Ovary (tissue), 7 donors: ENCODE measurements at regions not wholly inside any gene's neighbourhood (a gene's known extent, or its start where the extent isn't known, plus 50 kb on each side); places are given as distances from the start of the nearest gene placed in this dataset.

Experiments
- DNase-seq, 5 donors: peaks; one replicate each; pipeline ENCODE4 v3.0.0-alpha.2; 2019 to 2020
- H3K27ac ChIP-seq, 2 donors: fragments of 200-600 bp; one replicate each; pipeline versions ENCODE4 v1.5.1 to v1.8.0; 2019 to 2022
- H3K27me3 ChIP-seq: fragments of 200-600 bp; one replicate; pipeline ENCODE4 v1.8.0; 2022
- H3K36me3 ChIP-seq: fragments of 200-600 bp; sonication (generic); one replicate; pipeline ENCODE4 v1.5.1; 2019
- H3K4me1 ChIP-seq: one replicate; pipeline ENCODE4 v1.8.1; 2013; ENCODE audit warnings: mild to moderate bottlenecking, moderate library complexity; ENCODE audit not compliant: insufficient read depth
- H3K4me3 ChIP-seq: fragments of 200-600 bp; sonication (generic); one replicate; pipeline ENCODE4 v1.5.1; 2017
- H3K9me3 ChIP-seq, 2 donors: fragments of 200-600 bp in 1 of 2; sonication (generic) in 1 of 2; one replicate each; pipeline versions ENCODE4 v1.5.1 to v1.8.1; 2013 to 2019; ENCODE audit warnings: mild to moderate bottlenecking in 1 of 2, moderate library complexity in 1 of 2
- CTCF ChIP-seq, 3 donors: fragments of 450-650 bp in 2 of 3; fragments of 200-600 bp in 1 of 3; IDR thresholded peaks; one replicate each; pipeline versions ENCODE4 v1.5.1 to v1.8.0; 2016 to 2022; ENCODE audit warnings: antibody characterized with exemption in 3 of 3, mild to moderate bottlenecking in 1 of 3
- EP300 ChIP-seq: sonication (generic); formaldehyde crosslinking; IDR thresholded peaks from one replicate; pipeline ENCODE4 v1.6.1; 2017; ENCODE audit warnings: antibody characterized with exemption
- POLR2A ChIP-seq: fragments of 450-650 bp; IDR thresholded peaks from one replicate; pipeline ENCODE4 v1.6.1; 2017; ENCODE audit warnings: antibody characterized with exemption, mild to moderate bottlenecking, moderate library complexity
- WGBS, 3 donors: extraction: QIAGEN DNeasy Blood & Tissue Kit in 1 of 3; methylation state at CpG; one replicate each; pipeline versions ENCODE4 v1.1.5 to v1.1.7; 2013 to 2017; 5-methylcytosine and 5-hydroxymethylcytosine counted together
- intact Hi-C, 4 donors: fragments of 100-400 bp; cut with DNase I; formaldehyde crosslinking; loops; one replicate each; pipeline versions ENCODE4 v1.11.0 to v1.15.1; 2022 to 2023
- donor health status: DM: no; HTN: no; CAD: no; lungs with moderate emphysema.
- donor health status: DM: no; HTN: no; CAD: no.
- donor health status: Bipolar disorder and iron deficiency.
- donor health status: DM: no; HTN: no; CAD: no.
- donor health status: DM: yes; HTN: yes; CAD: no.

- WGBS, 3 donors = 85 to 93% (median 91%) methylated on average over 7 of the region's 7 CpGs
- intact Hi-C loops = no loop called here
- no peaks in the 10 kb centered on the region for H3K9me3 ChIP-seq
- DNase-seq = no peak
- no peaks in the 10 kb centered on the region for H3K36me3 ChIP-seq
- H3K4me1 ChIP-seq = no peaks in the 10 kb centered on the region
- no peak overlapping the region for H3K4me3 ChIP-seq
- no peak overlapping the region for H3K27ac ChIP-seq
- no peak for TF ChIP-seq EP300
- no peak for TF ChIP-seq CTCF (IDR thresholded peaks at IDR 0.05)
- no peak for TF ChIP-seq POLR2A
- H3K27me3 ChIP-seq = no peaks in the 10 kb centered on the region
Measured at GRCh38 chr12:125841332-125841731, 776.1 kb downstream of the AACS start.

- H3K4me1 ChIP-seq = no peaks in the 10 kb centered on the region
- no peaks in the 10 kb centered on the region for H3K9me3 ChIP-seq
- no peak overlapping the region for H3K27ac ChIP-seq
- 77 to 83% (median 77%) methylated on average over 5 of the region's 5 CpGs for WGBS, 3 donors
- intact Hi-C loops = no loop called here
- no peak overlapping the region for H3K4me3 ChIP-seq
- no peak for DNase-seq
- H3K27me3 ChIP-seq = no peaks in the 10 kb centered on the region
- no peaks in the 10 kb centered on the region for H3K36me3 ChIP-seq
- no peak for TF ChIP-seq EP300
- no peak for TF ChIP-seq POLR2A
- TF ChIP-seq CTCF (IDR thresholded peaks at IDR 0.05) = no peak
Measured at GRCh38 chr12:125852116-125852515, 786.9 kb downstream of the AACS start.

GRCh38 chr12:125852679-125853078 is 787.4 kb downstream of the AACS start:
- WGBS, 3 donors = 83 to 87% (median 84%) methylated on average over 2 of the region's 2 CpGs
- TF ChIP-seq CTCF (IDR thresholded peaks at IDR 0.05) (no peak), POLR2A (no peak), EP300 (no peak)
- intact Hi-C loops = no loop called here
- Histone ChIP-seq H3K4me3 (no peak overlapping the region), H3K27me3 (no peaks in the 10 kb centered on the region), H3K27ac (no peak overlapping the region), H3K4me1 (no peaks in the 10 kb centered on the region), H3K36me3 (no peaks in the 10 kb centered on the region), H3K9me3 (no peaks in the 10 kb centered on the region)
- no peak for DNase-seq

- H3K27ac ChIP-seq = no peak overlapping the region
- intact Hi-C loops = no loop called here
- H3K27me3 ChIP-seq = no peaks in the 10 kb centered on the region
- H3K9me3 ChIP-seq = no peaks in the 10 kb centered on the region
- TF ChIP-seq POLR2A = no peak
- TF ChIP-seq EP300 = no peak
- 23 to 33% (median 33%) methylated on average over 1 of the region's 1 CpG for WGBS, 3 donors
- no peak overlapping the region for H3K4me3 ChIP-seq
- DNase-seq = no peak
- no peaks in the 10 kb centered on the region for H3K4me1 ChIP-seq
- no peaks in the 10 kb centered on the region for H3K36me3 ChIP-seq
Measured at GRCh38 chr12:125853670-125854069, 788.4 kb downstream of the AACS start.

- H3K9me3 ChIP-seq = no peaks in the 10 kb centered on the region
- H3K4me3 ChIP-seq = no peak overlapping the region
- H3K36me3 ChIP-seq = no peaks in the 10 kb centered on the region
- intact Hi-C loops = no loop called here
- 51 to 70% (median 52%) methylated on average over 3 of the region's 3 CpGs for whole genome bisulfite sequencing, 3 donors
- no peaks in the 10 kb centered on the region for H3K27me3 ChIP-seq
- H3K27ac ChIP-seq = no peak overlapping the region
- TF ChIP-seq EP300 = no peak
- no peak for DNase-seq
- no peaks in the 10 kb centered on the region for H3K4me1 ChIP-seq
Measured at GRCh38 chr12:125856366-125856765, 791.1 kb downstream of the AACS start.

- no peaks in the 10 kb centered on the region for H3K4me1 ChIP-seq
- no peak overlapping the region for H3K4me3 ChIP-seq
- TF ChIP-seq EP300 = no peak
- H3K27me3 ChIP-seq = no peaks in the 10 kb centered on the region
- intact Hi-C loops = no loop called here
- no peak for DNase-seq
- H3K27ac ChIP-seq = no peak overlapping the region
- no peaks in the 10 kb centered on the region for H3K36me3 ChIP-seq
- 54 to 66% (median 54%) methylated on average over 3 of the region's 3 CpGs for WGBS, 3 donors
- no peaks in the 10 kb centered on the region for H3K9me3 ChIP-seq
Measured at GRCh38 chr12:125856896-125857295, 791.7 kb downstream of the AACS start.
